Thoracic aorta (tissue), 2 donors: ENCODE measurements at regions not wholly inside any gene's neighbourhood (a gene's known extent, or its start where the extent isn't known, plus 50 kb on each side); places are given as distances from the start of the nearest gene placed in this dataset.

ENCODE experiments used
- ATAC-seq: fragments of 150-250 bp; one replicate; pipeline ENCODE4 v1.8.0; 2017; ENCODE audit warnings: low read depth; ENCODE audit not compliant: insufficient number of reproducible peaks, low FRiP score
- DNase-seq: peaks from one replicate; pipeline ENCODE4 v3.0.0-alpha.2; 2020; ENCODE audit warnings: low spot score
- H3K27ac ChIP-seq, 2 donors: fragments of 200-600 bp; sonication (generic); 1 replicate in 1 of 2; 2 replicates in 1 of 2; pipeline ENCODE4 v1.5.1; 2016; ENCODE audit warnings: mild to moderate bottlenecking in 2 of 2, moderate library complexity in 2 of 2
- H3K27me3 ChIP-seq: fragments of 200-600 bp; sonication (generic); replicated peaks from 2 replicates; pipeline ENCODE4 v1.6.0; 2016; ENCODE audit warnings: mild to moderate bottlenecking; ENCODE audit not compliant: insufficient read depth
- H3K36me3 ChIP-seq: fragments of 200-600 bp; sonication (generic); one replicate; pipeline ENCODE4 v1.5.1; 2016
- H3K4me1 ChIP-seq, 2 donors: fragments of 200-600 bp; sonication (generic); 1 replicate in 1 of 2; 2 replicates in 1 of 2; pipeline versions ENCODE4 v1.5.1 to v1.6.0; 2016; ENCODE audit warnings: low read depth in 2 of 2, mild to moderate bottlenecking in 1 of 2; ENCODE audit not compliant: control insufficient read depth in 1 of 2
- H3K4me3 ChIP-seq: fragments of 200-600 bp; sonication (generic); 2 replicates; pipeline ENCODE4 v1.5.1; 2016; ENCODE audit warnings: mild to moderate bottlenecking
- H3K9me3 ChIP-seq: fragments of 200-600 bp; sonication (generic); 2 replicates; pipeline ENCODE4 v1.5.1; 2016
- CTCF ChIP-seq: fragments of 200-600 bp; sonication (generic); IDR thresholded peaks from one replicate; pipeline ENCODE4 v1.5.1; 2019; ENCODE audit warnings: antibody characterized with exemption

DNA sequence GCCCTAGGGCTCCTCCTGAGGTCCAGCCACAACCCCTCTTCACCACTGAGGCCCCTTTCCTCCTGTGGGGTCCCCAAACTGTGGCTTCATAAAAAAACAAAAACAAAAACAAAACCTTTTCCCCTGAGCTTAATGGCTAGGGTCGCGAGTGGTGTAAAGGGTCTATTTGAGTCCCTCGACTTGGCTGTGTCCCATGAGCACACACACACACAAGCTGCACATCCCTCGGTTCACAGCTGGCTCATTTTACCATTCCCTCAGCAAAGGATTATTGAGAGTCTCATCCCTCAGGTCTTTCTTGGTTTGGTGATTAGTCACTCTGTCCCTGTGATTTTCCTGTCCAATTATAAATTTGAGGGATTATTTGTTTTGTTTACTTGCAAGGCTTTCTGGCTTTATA lies 206.1 kb upstream of the SASH1 start:
- no peak for DNase-seq

GRCh38 chr6:148137652-148138051 lies 205.0 kb upstream of the SASH1 start:
- TF ChIP-seq CTCF, result no peak
- Histone ChIP-seq H3K4me1 (no peaks in the 10 kb centered on the region), H3K9me3 (no peaks in the 10 kb centered on the region), H3K4me3 (no peak overlapping the region), H3K27ac (no peak overlapping the region), H3K27me3 (no peaks in the 10 kb centered on the region), H3K36me3 (no peaks in the 10 kb centered on the region)
- DNase-seq (no peak), ATAC-seq (no peak)

More for the DNA sequence above, 206.1 kb upstream of the SASH1 start:
- H3K36me3 ChIP-seq, result no peaks in the 10 kb centered on the region
- no peak for TF ChIP-seq CTCF
- H3K4me3 ChIP-seq, result no peak overlapping the region
- H3K4me1 ChIP-seq, result no peaks in the 10 kb centered on the region
- no peaks in the 10 kb centered on the region for H3K27me3 ChIP-seq
- no peak overlapping the region for H3K27ac ChIP-seq
- ATAC-seq, result no peak
- no peaks in the 10 kb centered on the region for H3K9me3 ChIP-seq

- Histone ChIP-seq H3K27ac (no peak overlapping the region), H3K27me3 (no peaks in the 10 kb centered on the region), H3K9me3 (no peaks in the 10 kb centered on the region), H3K36me3 (no peaks in the 10 kb centered on the region), H3K4me1 (no peaks in the 10 kb centered on the region), H3K4me3 (no peak overlapping the region)
- ATAC-seq, result no peak
- no peak for TF ChIP-seq CTCF
- no peak for DNase-seq
Measured at GRCh38 chr6:148138573-148138972, 204.1 kb upstream of the SASH1 start.

GRCh38 chr6:148140772-148141557 lies 201.7 kb upstream of the SASH1 start:
- H3K4me3 ChIP-seq, result no peak overlapping the region
- H3K9me3 ChIP-seq, result no peaks in the 10 kb centered on the region
- no peaks in the 10 kb centered on the region for H3K4me1 ChIP-seq
- no peak for TF ChIP-seq CTCF
- H3K27me3 ChIP-seq, result no peaks in the 10 kb centered on the region
- ATAC-seq, result no peak
- no peaks in the 10 kb centered on the region for H3K36me3 ChIP-seq
- no peak overlapping the region for H3K27ac ChIP-seq
- DNase-seq, result no peak

- DNase-seq, result no peak
- Histone ChIP-seq H3K9me3 (no peaks in the 10 kb centered on the region), H3K36me3 (no peaks in the 10 kb centered on the region), H3K4me1 (no peaks in the 10 kb centered on the region), H3K27me3 (no peaks in the 10 kb centered on the region), H3K27ac (no peak overlapping the region), H3K4me3 (no peak overlapping the region)
- no peak for ATAC-seq
- TF ChIP-seq CTCF, result no peak
Measured at GRCh38 chr6:148142821-148143220, 199.8 kb upstream of the SASH1 start.
